GM19372 (cell line): ENCODE measurements at regions not wholly inside any gene's neighbourhood (a gene's known extent, or its start where the extent isn't known, plus 50 kb on each side); places are given as distances from the start of the nearest gene placed in this dataset.
"Not testable (repeated sequence)": the region's sequence is repeated elsewhere in the genome, so short reads cannot be mapped to it uniquely, and the experiment has no call there.

Experiments used
- ATAC-seq: cut with Tn5 transposase; IDR thresholded peaks from one replicate; pipeline ENCODE4 v1.9.1; 2021; ENCODE audit warnings: mild to moderate bottlenecking, low read depth, moderate library complexity; ENCODE audit not compliant: unreplicated experiment

GRCh38 chr11:87494936-87495335, 457.2 kb downstream of the TMEM135 start:
- not testable (repeated sequence) for ATAC-seq

- ATAC-seq: not testable (repeated sequence)
Measured at GRCh38 chr11:87494026-87494425, 456.3 kb downstream of the TMEM135 start.

- ATAC-seq: no peak
Measured at GRCh38 chr11:87493516-87493915, 455.8 kb downstream of the TMEM135 start.

GRCh38 chr11:87491381-87491780, 453.6 kb downstream of the TMEM135 start:
- ATAC-seq: no peak

GRCh38 chr11:87490671-87491070, 452.9 kb downstream of the TMEM135 start:
- ATAC-seq: no peak

- no peak for ATAC-seq
Measured at GRCh38 chr11:87484566-87484965, 446.8 kb downstream of the TMEM135 start.

GRCh38 chr11:87477321-87477720, 439.6 kb downstream of the TMEM135 start:
- ATAC-seq: no peak

- ATAC-seq: no peak
Measured at GRCh38 chr11:87473174-87473573, 435.4 kb downstream of the TMEM135 start.

- ATAC-seq: no peak
Measured at GRCh38 chr11:87466223-87466622, 428.5 kb downstream of the TMEM135 start.

GRCh38 chr11:87465716-87466115, 428.0 kb downstream of the TMEM135 start:
- no peak for ATAC-seq

- ATAC-seq: peak; percentile 75
Measured at GRCh38 chr11:87463486-87464102, 425.9 kb downstream of the TMEM135 start.

GRCh38 chr11:87462171-87462570, 424.4 kb downstream of the TMEM135 start:
- no peak for ATAC-seq

- no peak for ATAC-seq
Measured at GRCh38 chr11:87460842-87461637, 423.3 kb downstream of the TMEM135 start.

- no peak for ATAC-seq
Measured at GRCh38 chr11:87460279-87460678, 422.5 kb downstream of the TMEM135 start.

- no peak for ATAC-seq
Measured at GRCh38 chr11:87459351-87459750, 421.6 kb downstream of the TMEM135 start.

GRCh38 chr11:87456499-87456898, 418.8 kb downstream of the TMEM135 start:
- peak; percentile 37 for ATAC-seq

- no peak for ATAC-seq
Measured at GRCh38 chr11:87455180-87455579, 417.4 kb downstream of the TMEM135 start.

GRCh38 chr11:87454241-87454640, 416.5 kb downstream of the TMEM135 start:
- peak; percentile 71 for ATAC-seq

GRCh38 chr11:87453531-87454089, 415.9 kb downstream of the TMEM135 start:
- ATAC-seq: peak; percentile 11

GRCh38 chr11:87452025-87452424, 414.3 kb downstream of the TMEM135 start:
- ATAC-seq: not testable (repeated sequence)

GRCh38 chr11:87451395-87451794, 413.7 kb downstream of the TMEM135 start:
- no peak for ATAC-seq

GRCh38 chr11:87447606-87448005, 409.9 kb downstream of the TMEM135 start:
- ATAC-seq: no peak
